ENCODE measurements at regions not wholly inside any gene's neighbourhood (a gene's known extent, or its start where the extent isn't known, plus 50 kb on each side); places are given as distances from the start of the nearest gene placed in this dataset.

GRCh38 chr15:98124581-98124980, 164.1 kb downstream of the ARRDC4 start:
- Histone ChIP-seq H3K79me2 (ENCODE audit: low read depth) (no peaks in the 10 kb centered on the region), H3K9me2 (ENCODE audit: insufficient read depth) (no peaks in the 10 kb centered on the region), H3K4me1 (replicated peaks; ENCODE audit: insufficient read depth) (no peaks in the 10 kb centered on the region), H3K27ac (no peak overlapping the region), H3K27me3 (ENCODE audit: insufficient read depth, low read depth) (peaks cover 71% of the 10 kb centered on the region), H3F3A (ENCODE audit: insufficient read depth, low read depth) (no peaks in the 10 kb centered on the region), H2AFZ (no peak overlapping the region), H4K20me1 (ENCODE audit: insufficient read depth) (no peaks in the 10 kb centered on the region), H3K4me2 (no peak overlapping the region), H3K9me3 (ENCODE audit: insufficient read depth, low read depth) (no peaks in the 10 kb centered on the region), H3K4me3 (no peak overlapping the region), H3K36me3 (ENCODE audit: low read depth) (no peaks in the 10 kb centered on the region)
- CTCF ChIA-PET, result no interaction called here
- intact Hi-C loops (cut with micrococcal nuclease; ENCODE audit: unreplicated experiment), result no loop called here
- no peak for DNase-seq
- POLR2A ChIA-PET (ENCODE audit: unreplicated experiment), result no interaction called here
- TF ChIP-seq EZH2 (IDR thresholded peaks at IDR 0.05; ENCODE audit: low read depth), result no peak
- TF ChIP-seq CTCF (conservative IDR thresholded peaks at IDR 0.05), result no peak
- no TSS peak for BruUV-seq (replicated peaks)

- H3K79me2 ChIP-seq (ENCODE audit: low read depth), result no peaks in the 10 kb centered on the region
- TF ChIP-seq EZH2 (IDR thresholded peaks at IDR 0.05; ENCODE audit: low read depth), result no peak
- no peak for TF ChIP-seq CTCF (conservative IDR thresholded peaks at IDR 0.05)
- no peaks in the 10 kb centered on the region for H3F3A ChIP-seq (ENCODE audit: insufficient read depth, low read depth)
- BruUV-seq (replicated peaks), result no TSS peak
- H2AFZ ChIP-seq, result no peak overlapping the region
- POLR2A ChIA-PET (ENCODE audit: unreplicated experiment), result no interaction called here
- no peak overlapping the region for H3K4me2 ChIP-seq
- no peaks in the 10 kb centered on the region for H3K9me3 ChIP-seq (ENCODE audit: insufficient read depth, low read depth)
- H3K36me3 ChIP-seq (ENCODE audit: low read depth), result no peaks in the 10 kb centered on the region
- H3K4me3 ChIP-seq, result no peak overlapping the region
- intact Hi-C loops (cut with micrococcal nuclease; ENCODE audit: unreplicated experiment), result no loop called here
- H3K27ac ChIP-seq, result no peak overlapping the region
- DNase-seq, result no peak
- peaks cover 63% of the 10 kb centered on the region for H3K27me3 ChIP-seq (ENCODE audit: insufficient read depth, low read depth)
- no peaks in the 10 kb centered on the region for H3K4me1 ChIP-seq (replicated peaks; ENCODE audit: insufficient read depth)
- CTCF ChIA-PET, result no interaction called here
- H4K20me1 ChIP-seq (ENCODE audit: insufficient read depth), result no peaks in the 10 kb centered on the region
- H3K9me2 ChIP-seq (ENCODE audit: insufficient read depth), result no peaks in the 10 kb centered on the region
Observed at GRCh38 chr15:98126326-98127085, 166.0 kb downstream of the ARRDC4 start.

GRCh38 chr15:98127586-98127985, 167.1 kb downstream of the ARRDC4 start:
- ChIA-PET CTCF (no interaction called here), POLR2A (ENCODE audit: unreplicated experiment) (no interaction called here)
- H3F3A ChIP-seq (ENCODE audit: insufficient read depth, low read depth), result no peaks in the 10 kb centered on the region
- peaks cover 52% of the 10 kb centered on the region for H3K27me3 ChIP-seq (ENCODE audit: insufficient read depth, low read depth)
- TF ChIP-seq EZH2 (IDR thresholded peaks at IDR 0.05; ENCODE audit: low read depth), result no peak
- no peak for TF ChIP-seq CTCF (conservative IDR thresholded peaks at IDR 0.05)
- H3K9me3 ChIP-seq (ENCODE audit: insufficient read depth, low read depth), result no peaks in the 10 kb centered on the region
- H3K4me2 ChIP-seq, result no peak overlapping the region
- H3K27ac ChIP-seq, result no peak overlapping the region
- no peaks in the 10 kb centered on the region for H3K79me2 ChIP-seq (ENCODE audit: low read depth)
- BruUV-seq (replicated peaks), result no TSS peak
- no peak overlapping the region for H3K4me3 ChIP-seq
- intact Hi-C loops (cut with micrococcal nuclease; ENCODE audit: unreplicated experiment), result no loop called here
- no peak overlapping the region for H2AFZ ChIP-seq
- DNase-seq, result no peak
- no peaks in the 10 kb centered on the region for H3K9me2 ChIP-seq (ENCODE audit: insufficient read depth)
- H3K36me3 ChIP-seq (ENCODE audit: low read depth), result no peaks in the 10 kb centered on the region
- H4K20me1 ChIP-seq (ENCODE audit: insufficient read depth), result no peaks in the 10 kb centered on the region
- no peaks in the 10 kb centered on the region for H3K4me1 ChIP-seq (replicated peaks; ENCODE audit: insufficient read depth)
